8988T (cell line): ENCODE measurements at regions not wholly inside any gene's neighbourhood (a gene's known extent, or its start where the extent isn't known, plus 50 kb on each side); places are given as distances from the start of the nearest gene placed in this dataset.

Experiments
- DNase-seq: peaks from one replicate; pipeline ENCODE4 v3.0.0; 2011

- DNase-seq = no peak
Measured at GRCh38 chr3:81439108-81439507, 322.3 kb downstream of the GBE1 start.

GRCh38 chr3:81437683-81438082, 323.8 kb downstream of the GBE1 start:
- no peak for DNase-seq

GRCh38 chr3:81436182-81436581, 325.3 kb downstream of the GBE1 start:
- DNase-seq = no peak

GRCh38 chr3:81435050-81435449, 326.4 kb downstream of the GBE1 start:
- no peak for DNase-seq

GRCh38 chr3:81434161-81434560, 327.3 kb downstream of the GBE1 start:
- DNase-seq = no peak

GRCh38 chr3:81433675-81434074, 327.8 kb downstream of the GBE1 start:
- no peak for DNase-seq

- no peak for DNase-seq
Measured at GRCh38 chr3:81432456-81432855, 329.0 kb downstream of the GBE1 start.

- DNase-seq = no peak
Measured at GRCh38 chr3:81426826-81427577, 334.4 kb downstream of the GBE1 start.

- no peak for DNase-seq
Measured at GRCh38 chr3:81425198-81425868, 336.1 kb downstream of the GBE1 start.

- no peak for DNase-seq
Measured at GRCh38 chr3:81419228-81419627, 342.2 kb downstream of the GBE1 start.

- no peak for DNase-seq
Measured at GRCh38 chr3:81416812-81417211, 344.6 kb downstream of the GBE1 start.

- no peak for DNase-seq
Measured at GRCh38 chr3:81406318-81406717, 355.1 kb downstream of the GBE1 start.

GRCh38 chr3:81395739-81396513, 365.5 kb downstream of the GBE1 start:
- DNase-seq = no peak

GRCh38 chr3:81394651-81395524, 366.6 kb downstream of the GBE1 start:
- DNase-seq = no peak

GRCh38 chr3:81393251-81393650, 368.2 kb downstream of the GBE1 start:
- DNase-seq = no peak

- DNase-seq = no peak
Measured at GRCh38 chr3:81390796-81391195, 370.6 kb downstream of the GBE1 start.

GRCh38 chr3:81388191-81388590, 373.3 kb downstream of the GBE1 start:
- DNase-seq = no peak

GRCh38 chr3:81382470-81382869, 379.0 kb downstream of the GBE1 start:
- DNase-seq = no peak

GRCh38 chr3:81380234-81380633, 381.2 kb downstream of the GBE1 start:
- DNase-seq = no peak

- no peak for DNase-seq
Measured at GRCh38 chr3:81378552-81379293, 382.7 kb downstream of the GBE1 start.

- DNase-seq = no peak
Measured at GRCh38 chr3:81375921-81376320, 385.5 kb downstream of the GBE1 start.

- DNase-seq = no peak
Measured at GRCh38 chr3:81364411-81364810, 397.0 kb downstream of the GBE1 start.
